HPDE6-E6E7 (cell line): ENCODE measurements at regions not wholly inside any gene's neighbourhood (a gene's known extent, or its start where the extent isn't known, plus 50 kb on each side); places are given as distances from the start of the nearest gene placed in this dataset.
A peak's percentile ranks its signal among the peaks of the same experiment; 100 is the strongest.
"Not testable (repeated sequence)": the region's sequence is repeated elsewhere in the genome, so short reads cannot be mapped to it uniquely, and the experiment has no call there.

ENCODE experiments used
- DNase-seq: peaks from one replicate; pipeline ENCODE4 v3.0.0; 2011; ENCODE audit warnings: missing footprints; ENCODE audit errors: extremely low spot score

GRCh38 chr13:26895808-26896466 is 135.4 kb upstream of the GPR12 start:
- no peak for DNase-seq

- no peak for DNase-seq
Measured at GRCh38 chr13:26895081-26895807, 134.7 kb upstream of the GPR12 start.

DNA sequence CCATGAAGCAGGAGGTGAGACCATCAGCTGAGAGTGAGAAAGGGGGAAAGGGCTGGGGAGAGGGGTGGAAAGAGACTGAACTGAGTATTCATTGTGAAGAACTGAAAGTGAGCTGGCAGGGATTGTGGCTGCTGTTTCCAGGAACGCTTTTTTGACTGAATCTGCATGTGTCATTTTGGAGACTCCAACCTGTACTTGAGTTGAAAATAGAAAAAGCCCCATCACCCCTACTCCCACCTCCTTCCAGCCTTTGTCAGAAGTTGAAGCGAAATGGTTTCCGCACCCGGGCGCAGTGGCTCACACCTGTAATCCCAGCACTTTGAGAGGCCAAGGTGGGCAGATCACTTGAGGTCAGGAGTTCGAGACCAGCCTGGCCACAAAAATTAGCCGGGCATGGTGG is 128.0 kb upstream of the GPR12 start:
- no peak for DNase-seq

DNA sequence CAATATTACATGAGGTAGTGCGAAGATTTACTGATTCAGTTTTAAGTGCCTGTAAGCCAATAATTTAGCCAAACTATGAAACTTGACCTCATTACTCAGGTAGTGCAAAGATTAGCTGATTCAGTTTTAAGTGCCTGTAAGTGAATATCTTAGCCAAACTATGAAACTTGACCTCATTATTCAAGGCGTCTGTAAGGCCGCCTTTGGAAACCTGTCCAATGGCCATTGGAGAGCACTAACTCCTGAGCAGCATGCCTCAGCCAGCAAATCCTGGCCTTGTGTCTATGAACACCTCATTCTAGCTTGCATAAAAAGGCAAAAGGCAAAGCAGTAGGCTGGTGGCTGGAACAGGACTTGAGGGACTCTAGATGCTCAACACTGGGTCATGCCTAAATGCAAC is 127.0 kb upstream of the GPR12 start:
- no peak for DNase-seq

DNA sequence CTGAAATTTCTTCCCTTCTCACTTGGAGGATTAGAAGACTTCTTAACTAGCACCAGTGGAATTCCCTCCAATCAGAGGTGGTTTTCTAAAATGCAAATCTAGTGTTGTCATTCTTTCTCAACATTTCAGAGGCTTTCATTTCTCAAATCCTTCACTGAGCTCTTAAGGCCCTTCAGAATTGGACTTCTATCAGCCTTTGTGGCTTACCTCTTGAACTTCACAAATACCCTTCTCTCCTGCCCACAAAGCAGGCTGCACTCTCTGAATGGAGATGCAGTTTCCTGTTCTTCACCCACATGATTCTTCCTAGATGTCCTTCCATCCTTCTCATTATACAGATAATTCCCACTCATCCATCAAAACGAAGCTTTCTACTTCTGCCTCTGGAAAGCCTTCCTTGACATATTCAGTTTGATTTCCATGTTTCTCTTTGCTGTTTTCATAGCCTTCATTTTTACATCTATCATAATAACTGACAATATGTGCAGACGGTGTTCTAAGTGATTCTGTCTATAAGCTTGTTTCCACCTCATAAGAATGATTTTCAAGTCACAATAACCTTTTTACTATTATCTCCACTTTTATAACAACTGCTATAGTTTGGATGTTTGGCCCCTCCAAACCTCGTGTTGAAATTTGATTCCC is 123.1 kb upstream of the GPR12 start:
- no peak for DNase-seq

- no peak for DNase-seq
Measured at GRCh38 chr13:26882731-26883130, 122.1 kb upstream of the GPR12 start.

GRCh38 chr13:26881154-26881553 is 120.6 kb upstream of the GPR12 start:
- DNase-seq, result no peak

- no peak for DNase-seq
Measured at GRCh38 chr13:26880735-26881134, 120.1 kb upstream of the GPR12 start.

GRCh38 chr13:26878438-26878837 is 117.9 kb upstream of the GPR12 start:
- no peak for DNase-seq

- DNase-seq, result no peak
Measured at GRCh38 chr13:26873386-26873698, 112.8 kb upstream of the GPR12 start.

DNA sequence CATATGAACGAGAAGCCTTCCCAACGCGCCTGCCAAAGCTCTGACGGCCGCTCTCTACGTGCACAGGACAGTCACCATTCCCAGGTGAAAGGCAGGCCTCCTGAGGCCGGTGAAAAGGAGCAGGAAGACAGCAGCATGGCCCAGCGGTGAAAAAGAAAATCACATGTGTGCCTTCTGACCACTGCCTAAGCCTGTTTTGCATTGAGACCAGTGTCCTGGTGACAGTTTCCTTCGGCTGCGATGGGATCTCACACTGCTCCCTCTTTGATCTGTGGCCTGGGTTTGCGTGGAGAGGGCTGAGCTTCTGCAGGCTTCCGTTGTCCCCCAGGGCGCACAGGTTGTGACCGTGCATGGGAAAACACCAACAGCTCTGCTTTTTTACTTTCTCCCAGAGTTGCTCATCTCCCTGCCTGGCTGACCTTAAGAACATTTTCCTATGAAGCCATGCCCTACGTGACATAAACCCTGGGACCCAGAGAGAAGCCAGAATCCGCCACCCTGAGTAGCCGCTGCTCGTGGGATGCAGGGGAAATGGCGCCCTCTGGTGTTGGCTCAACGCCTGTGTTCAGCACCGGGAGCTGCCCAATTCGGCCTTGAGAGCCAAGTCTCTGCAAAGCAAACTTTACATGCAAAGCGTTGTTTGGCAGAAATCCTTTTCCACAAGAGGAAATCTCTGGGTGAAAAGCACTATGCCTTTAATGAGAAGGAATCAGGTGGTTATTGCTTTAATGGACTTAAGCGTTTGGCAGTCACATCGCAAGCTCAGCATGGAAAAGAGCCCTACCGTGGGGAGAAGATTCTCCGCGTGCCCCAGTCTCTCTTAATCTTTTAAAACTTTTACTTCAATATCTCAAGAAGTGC is 112.2 kb upstream of the GPR12 start:
- peak; percentile 1 for DNase-seq

DNA sequence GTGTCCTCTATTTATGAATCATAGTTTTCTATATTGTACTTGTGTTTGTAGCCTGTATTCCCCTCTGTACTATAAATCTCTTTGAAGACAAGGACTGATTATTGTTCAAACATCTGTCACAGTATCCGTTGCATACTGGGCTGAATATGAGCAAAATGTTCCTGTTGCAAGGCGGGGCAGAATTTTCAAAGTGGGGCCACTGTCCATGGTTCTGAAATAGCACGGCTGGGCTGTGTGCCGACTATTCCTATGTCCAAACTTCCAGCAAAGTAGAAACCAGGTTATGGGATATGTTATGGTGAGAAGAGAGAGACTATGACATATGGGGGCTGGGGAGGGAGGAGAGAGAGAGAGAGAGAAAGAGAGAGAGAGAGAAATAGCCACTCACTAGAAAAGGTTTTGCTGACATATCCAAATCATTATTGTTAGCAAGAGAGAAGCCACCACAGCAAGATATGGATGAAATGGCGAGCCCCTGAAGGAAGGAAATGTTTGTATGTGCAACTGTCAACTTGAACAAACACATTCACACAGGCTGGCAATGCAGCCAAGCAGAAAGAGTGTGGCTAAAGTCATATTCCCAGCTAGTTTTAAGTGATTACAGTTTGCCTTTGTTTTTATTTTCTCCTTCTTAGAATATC is 107.0 kb upstream of the GPR12 start:
- DNase-seq, result no peak

DNA sequence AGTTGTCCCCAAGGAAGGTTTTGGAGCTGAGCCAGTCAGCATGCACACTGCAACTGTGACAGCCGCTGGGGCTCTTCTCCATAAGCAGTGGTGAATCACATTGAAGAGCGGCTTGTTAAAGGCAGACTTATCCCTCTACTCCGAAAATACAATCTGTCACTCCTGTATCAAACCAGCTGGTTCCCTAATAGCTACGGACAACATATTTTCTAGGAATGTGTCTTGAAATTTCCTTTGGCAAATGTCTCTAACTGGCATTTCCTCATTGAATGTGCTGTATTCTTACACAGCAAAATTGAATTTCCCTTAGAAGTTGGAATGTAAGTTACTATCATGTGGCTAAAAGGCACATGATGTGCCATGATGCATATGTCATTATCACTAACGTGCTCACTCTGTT is 104.0 kb upstream of the GPR12 start:
- DNase-seq, result no peak

GRCh38 chr13:26861941-26862340 is 101.4 kb upstream of the GPR12 start:
- DNase-seq, result no peak

GRCh38 chr13:26855921-26856320 is 95.3 kb upstream of the GPR12 start:
- DNase-seq, result no peak

GRCh38 chr13:26855071-26855470 is 94.5 kb upstream of the GPR12 start:
- no peak for DNase-seq

- no peak for DNase-seq
Measured at GRCh38 chr13:26853323-26853722, 92.7 kb upstream of the GPR12 start.

GRCh38 chr13:26847281-26847680 is 86.7 kb upstream of the GPR12 start:
- no peak for DNase-seq

DNA sequence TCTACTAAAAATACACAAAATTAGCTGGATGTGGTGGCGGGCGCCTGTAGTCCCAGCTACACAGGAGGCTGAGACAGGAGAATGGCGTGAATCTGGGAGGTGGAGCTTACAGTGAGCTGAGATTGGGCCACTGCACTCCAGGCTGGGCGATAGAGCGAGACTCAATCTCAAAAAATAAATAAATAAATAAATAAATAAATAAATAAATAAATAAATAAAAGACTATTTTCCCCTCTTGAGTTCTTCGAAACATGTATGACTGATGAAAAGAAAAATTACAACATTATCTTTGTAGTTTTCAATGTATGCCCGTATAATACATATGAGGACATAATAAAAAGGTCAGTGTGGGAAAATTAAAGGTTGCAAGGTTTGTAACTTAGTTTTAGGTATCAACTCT is 84.5 kb upstream of the GPR12 start:
- DNase-seq, result not testable (repeated sequence)

GRCh38 chr13:26839682-26840081 is 79.1 kb upstream of the GPR12 start:
- DNase-seq, result no peak

DNA sequence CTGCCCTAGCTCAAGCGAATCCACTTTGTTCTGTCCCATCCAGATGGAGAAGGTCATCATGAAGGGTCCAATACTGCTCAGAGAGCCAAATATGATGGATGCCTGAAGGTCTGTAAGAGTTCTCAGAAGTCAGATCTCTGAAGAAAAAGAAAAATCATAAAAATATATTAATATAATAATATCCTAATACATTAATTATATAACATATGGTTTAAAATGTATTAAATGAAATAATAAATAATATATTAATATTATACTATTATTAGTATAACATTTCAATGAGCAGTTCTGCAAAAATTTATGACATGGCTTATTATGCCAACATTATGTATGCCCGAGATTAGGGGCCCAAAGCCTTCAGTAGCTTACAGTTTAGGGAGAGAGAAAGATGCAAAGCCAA is 78.2 kb upstream of the GPR12 start:
- DNase-seq, result no peak

GRCh38 chr13:26837997-26838396 is 77.4 kb upstream of the GPR12 start:
- DNase-seq, result no peak
